D721Med (cell line): ENCODE measurements at regions not wholly inside any gene's neighbourhood (a gene's known extent, or its start where the extent isn't known, plus 50 kb on each side); places are given as distances from the start of the nearest gene placed in this dataset.

Experiments
- DNase-seq: peaks from one replicate; pipeline ENCODE4 v3.0.0; 2011; ENCODE audit warnings: low spot score; ENCODE audit not compliant: insufficient read length
- FAIRE-seq: peaks from 2 replicates; lab custom pipeline; 2011; peaks lifted over from hg19 to GRCh38; lab: Jason Lieb, UNC
- TF ChIP-seq, protein P1 (sequence below): IDR thresholded peaks from 2 replicates; pipeline ENCODE4 v1.5.1; 2012; ENCODE audit warnings: mild to moderate bottlenecking, control low read depth; ENCODE audit not compliant: insufficient read depth; ENCODE audit errors: missing control alignments

DNA sequence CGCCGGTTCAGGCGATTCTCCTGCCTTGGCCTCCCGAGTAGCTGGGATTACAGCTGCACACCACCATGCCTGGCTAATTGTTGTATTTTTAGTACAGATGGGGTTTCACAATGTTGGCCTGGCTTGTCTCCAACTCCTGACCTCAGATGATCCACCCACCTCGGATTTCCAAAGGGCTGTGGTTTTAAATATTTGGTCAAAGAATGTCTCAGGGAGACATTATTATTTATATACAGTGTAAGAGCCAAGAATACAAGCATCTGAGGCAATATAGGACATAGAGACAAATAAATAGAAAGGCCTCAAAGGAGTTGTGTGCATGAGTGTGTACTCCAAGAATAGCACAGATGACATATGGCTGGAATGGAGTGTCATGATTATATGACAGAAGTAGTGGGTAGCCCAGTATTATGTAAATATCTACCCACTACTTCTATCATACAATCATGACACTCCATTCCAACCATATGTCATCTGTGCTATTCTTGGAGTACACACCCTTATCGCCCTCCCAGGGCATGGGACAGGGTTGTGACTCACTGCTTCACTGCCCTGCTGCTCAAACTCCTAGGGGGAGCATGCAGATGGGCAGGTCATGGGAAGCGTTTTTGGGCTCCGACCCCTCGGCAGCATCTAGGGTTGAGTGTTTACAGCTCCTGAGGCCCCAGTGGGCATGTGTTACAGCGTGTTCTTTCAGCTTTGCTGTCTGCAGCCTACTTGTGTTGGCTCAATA lies 1649.8 kb upstream of the PCDH10 start:
- TF ChIP-seq, protein P1, sequence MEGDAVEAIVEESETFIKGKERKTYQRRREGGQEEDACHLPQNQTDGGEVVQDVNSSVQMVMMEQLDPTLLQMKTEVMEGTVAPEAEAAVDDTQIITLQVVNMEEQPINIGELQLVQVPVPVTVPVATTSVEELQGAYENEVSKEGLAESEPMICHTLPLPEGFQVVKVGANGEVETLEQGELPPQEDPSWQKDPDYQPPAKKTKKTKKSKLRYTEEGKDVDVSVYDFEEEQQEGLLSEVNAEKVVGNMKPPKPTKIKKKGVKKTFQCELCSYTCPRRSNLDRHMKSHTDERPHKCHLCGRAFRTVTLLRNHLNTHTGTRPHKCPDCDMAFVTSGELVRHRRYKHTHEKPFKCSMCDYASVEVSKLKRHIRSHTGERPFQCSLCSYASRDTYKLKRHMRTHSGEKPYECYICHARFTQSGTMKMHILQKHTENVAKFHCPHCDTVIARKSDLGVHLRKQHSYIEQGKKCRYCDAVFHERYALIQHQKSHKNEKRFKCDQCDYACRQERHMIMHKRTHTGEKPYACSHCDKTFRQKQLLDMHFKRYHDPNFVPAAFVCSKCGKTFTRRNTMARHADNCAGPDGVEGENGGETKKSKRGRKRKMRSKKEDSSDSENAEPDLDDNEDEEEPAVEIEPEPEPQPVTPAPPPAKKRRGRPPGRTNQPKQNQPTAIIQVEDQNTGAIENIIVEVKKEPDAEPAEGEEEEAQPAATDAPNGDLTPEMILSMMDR: no peak
- DNase-seq (no peak), FAIRE-seq (no peak)

DNA sequence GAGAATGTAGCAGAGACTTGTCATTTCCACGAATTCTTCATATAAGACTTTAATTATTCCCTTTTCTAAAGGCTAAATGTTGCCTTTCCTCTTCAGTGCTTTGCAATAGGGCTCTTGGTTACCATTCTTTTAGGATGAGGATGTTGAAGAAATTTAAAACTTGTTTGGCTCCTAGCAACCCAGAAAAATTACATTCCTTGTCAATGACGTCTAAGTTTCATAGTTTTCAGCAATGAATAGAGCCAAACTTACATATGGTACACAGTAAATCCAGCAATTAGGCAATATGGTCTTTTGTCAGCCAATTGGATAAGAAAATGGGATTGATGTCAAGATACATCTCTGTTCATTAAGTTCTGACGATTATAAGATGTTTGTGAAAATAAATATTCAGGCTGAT lies 1639.6 kb upstream of the PCDH10 start:
- TF ChIP-seq, protein P1: no peak
- DNase-seq: no peak
- FAIRE-seq: no peak

DNA sequence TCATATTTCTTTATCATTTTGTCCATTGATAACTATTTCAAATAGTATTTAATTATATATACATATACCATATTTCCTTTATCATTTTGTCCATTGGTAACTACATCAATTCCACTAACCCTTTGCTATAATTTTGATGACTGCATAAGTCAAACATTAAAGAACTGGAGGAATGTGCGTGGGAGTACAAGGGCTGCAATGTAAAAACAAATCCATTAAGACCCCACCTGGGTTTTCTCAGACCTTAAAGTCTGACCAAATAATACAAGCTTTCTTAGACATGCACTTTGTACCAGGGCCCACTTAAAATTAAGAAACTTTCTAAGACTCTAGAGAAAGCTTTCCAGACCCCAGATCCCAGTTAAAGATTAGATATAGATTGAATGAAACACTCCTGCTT lies 1622.4 kb upstream of the PCDH10 start:
- FAIRE-seq (no peak), DNase-seq (no peak)
- TF ChIP-seq, protein P1: no peak

DNA sequence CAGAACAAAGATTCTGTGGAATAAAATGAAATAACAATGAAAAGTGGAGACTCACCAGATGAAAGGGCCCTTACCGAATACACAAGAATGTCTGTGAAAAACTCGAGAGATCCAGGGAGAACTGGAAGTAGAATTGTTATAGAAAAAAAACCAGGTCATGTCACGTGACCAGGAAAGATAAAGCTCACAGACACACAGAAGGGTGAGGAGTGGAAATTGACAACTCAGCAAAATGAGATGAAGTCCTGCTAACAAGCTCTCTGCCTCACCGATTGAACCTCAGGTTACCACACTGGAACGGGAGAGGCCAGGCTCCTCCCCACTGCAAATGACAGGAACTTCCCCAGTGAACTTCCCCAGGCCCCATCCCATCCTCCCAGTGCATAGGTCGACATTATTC lies 1618.0 kb upstream of the PCDH10 start:
- no peak for FAIRE-seq
- DNase-seq: no peak
- TF ChIP-seq, protein P1: no peak

DNA sequence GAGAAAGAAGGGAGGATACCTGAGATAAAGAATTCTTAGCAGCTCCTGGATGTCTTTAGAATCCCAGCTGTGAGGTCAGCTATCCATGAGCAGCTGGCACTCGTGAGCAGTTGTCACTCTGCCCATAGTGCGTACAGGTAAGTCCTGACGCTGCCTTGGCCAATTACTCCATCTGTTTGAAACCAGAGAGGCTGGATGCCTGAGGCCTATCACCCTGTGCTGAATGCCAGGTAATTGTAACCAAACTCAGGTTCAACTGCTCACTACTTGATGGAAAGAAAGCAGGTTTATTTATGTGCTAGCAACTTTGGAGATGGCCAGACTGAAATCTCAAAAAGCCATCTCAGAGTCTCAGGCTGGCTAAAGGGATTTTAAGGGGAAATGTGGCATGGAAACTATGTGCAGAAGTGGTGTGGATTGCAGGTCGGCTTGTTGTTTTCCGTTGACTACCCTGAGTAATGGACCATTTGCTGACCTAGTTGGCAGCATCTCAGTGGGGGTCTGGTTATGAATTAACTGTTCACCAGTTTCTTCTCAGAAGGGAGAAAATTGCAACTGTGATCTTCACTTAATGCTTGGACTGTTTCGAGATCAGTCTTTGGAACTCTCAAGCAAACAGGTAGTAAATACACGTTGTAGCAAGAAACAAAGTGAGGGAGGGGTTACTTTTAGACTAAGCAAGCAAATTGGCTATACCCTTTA lies 1614.0 kb upstream of the PCDH10 start:
- DNase-seq (no peak), FAIRE-seq (no peak)
- TF ChIP-seq, protein P1: no peak

DNA sequence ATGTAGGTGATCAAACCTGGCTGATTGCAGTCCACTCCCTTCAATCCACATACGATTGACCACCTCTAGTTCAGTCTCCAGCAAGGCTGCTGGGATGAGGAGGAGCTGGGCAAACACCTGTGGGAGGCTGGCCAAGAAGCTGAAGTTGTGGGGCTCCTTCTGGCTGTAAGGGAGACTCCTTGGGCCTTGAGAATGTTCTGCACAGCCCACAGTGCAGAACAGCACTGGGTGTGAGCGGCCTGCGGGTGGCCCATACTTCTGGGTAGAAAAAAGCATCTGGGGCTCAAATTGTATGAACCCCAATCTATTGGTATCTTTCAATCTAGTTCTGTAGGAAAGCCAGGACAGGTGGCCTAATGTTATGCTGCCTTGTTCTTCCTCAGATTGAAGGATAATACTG lies 1608.8 kb upstream of the PCDH10 start:
- TF ChIP-seq, protein P1: no peak
- FAIRE-seq (no peak), DNase-seq (no peak)

DNA sequence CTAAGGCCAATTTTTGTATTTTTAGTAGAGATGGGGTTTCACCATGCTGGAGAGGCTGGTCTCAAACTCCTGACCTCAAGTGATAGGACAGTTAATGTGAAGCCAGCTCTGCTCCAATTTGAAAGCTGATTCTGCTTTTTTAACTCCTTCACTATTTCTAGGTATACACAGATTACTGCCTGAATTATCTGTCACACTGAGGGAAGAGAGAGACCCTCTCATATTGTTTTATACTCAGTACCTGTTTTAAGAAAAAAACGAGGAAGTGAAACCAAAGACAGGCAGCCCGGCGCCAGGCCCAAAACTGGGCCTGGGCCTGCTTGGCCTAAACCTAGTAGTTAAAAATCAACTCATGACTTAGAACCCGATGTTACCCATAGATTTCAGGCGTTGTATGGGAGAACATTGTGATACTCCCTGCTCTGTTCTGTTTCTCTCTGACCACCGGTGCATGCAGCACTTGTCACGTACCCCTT lies 1601.5 kb upstream of the PCDH10 start:
- FAIRE-seq (no peak), DNase-seq (no peak)
- TF ChIP-seq, protein P1: no peak
